HG02798 (cell line): ENCODE measurements at regions not wholly inside any gene's neighbourhood (a gene's known extent, or its start where the extent isn't known, plus 50 kb on each side); places are given as distances from the start of the nearest gene placed in this dataset.

Source experiments
- ATAC-seq: cut with Tn5 transposase; IDR thresholded peaks from one replicate; pipeline ENCODE4 v1.9.1; 2021; ENCODE audit warnings: mild to moderate bottlenecking; ENCODE audit not compliant: unreplicated experiment, poor library complexity

DNA sequence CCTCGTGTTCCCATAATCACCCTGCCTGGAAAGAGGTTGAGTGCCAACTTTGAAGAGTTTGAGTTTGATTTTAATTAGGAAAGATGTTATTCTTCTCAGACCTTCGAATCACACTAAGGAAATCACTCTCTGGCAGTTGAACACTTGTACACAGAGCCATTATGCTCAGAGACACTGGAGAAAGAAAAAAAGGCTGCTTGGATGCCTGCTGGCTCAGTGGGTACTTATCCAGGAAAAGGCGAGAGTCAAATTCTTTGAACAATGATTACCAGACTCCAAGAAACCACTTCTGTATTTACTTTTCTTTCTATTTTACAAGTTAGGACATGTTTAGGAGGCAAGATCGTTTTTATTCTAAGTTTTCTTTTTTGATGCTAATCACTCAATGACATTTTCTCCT lies 438.5 kb upstream of the FAT3 start:
- ATAC-seq: no peak

DNA sequence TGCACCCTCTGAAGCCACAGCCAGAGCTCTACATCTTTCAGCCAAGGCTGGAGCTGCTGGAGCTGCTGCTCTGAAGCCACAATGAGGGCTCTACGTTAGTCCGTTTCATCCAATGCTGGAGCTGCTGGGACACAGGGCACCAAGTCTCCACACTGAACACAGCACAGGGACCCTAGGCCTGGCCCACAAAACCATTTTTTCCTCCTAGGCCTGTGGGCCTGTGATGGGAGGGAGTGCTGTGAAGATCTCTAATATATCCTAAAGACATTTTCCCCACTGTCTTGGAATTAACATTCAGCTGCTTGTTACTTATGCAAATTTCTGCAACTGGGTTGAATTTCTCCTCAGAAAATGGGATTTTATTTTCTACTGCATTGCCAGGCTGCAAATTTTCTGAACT lies 441.4 kb upstream of the FAT3 start:
- no peak for ATAC-seq

DNA sequence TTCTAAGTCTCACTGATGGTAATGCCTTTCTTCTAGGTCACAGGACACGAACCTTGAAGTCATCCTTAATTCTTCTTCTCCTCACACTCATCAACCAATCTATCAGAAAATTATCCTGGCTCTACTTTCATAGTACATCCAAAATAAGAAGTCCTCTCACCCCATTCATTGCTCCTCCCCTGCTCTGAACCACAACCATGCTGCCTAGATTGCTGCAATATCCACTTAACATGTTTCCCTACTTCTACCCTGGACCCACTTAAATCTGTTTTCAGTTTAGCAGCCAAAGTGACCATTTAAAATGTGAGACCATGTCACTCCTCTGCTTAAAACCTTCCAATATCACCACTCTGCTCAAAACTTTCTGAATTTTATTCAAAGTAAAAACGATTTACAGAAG lies 445.9 kb upstream of the FAT3 start:
- ATAC-seq: no peak

DNA sequence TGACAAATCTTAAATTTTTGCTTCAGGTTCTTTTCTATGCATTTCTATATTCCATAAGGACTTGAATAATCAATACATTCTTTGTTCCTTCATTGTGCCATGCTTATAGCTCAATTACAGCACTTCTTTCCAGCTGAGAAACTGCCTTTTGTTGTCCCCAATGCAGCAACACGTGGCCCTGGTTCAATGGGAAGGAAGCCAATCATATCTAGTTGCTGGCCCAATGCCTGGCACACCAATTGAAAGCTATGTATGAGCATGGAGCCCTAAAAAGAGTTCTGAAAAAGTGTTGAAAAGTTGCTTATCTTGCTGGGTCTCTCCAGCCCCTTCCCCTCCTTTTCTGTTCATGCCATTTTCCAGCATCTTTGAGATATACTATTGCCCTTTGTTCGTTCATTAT lies 448.0 kb upstream of the FAT3 start:
- no peak for ATAC-seq

DNA sequence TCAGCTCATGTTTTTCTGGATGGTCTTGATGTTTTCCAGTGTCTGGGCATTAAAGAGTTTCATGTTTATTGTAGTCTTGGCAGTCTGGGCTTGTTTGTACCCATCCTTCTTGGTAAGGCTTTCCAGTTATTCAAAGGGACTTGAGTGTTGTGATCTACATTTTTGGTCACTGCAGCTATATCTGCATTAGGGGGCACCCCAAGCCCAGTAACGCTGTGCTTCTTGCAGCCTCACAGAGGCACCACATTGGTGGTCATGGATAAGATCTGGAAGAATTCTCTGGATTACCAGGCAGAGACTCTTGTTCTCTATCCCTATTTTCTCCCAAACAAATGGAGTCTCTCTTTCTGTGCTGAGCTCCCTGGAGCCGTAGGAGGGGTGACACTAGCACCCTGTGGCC lies 451.5 kb upstream of the FAT3 start:
- ATAC-seq: no peak

DNA sequence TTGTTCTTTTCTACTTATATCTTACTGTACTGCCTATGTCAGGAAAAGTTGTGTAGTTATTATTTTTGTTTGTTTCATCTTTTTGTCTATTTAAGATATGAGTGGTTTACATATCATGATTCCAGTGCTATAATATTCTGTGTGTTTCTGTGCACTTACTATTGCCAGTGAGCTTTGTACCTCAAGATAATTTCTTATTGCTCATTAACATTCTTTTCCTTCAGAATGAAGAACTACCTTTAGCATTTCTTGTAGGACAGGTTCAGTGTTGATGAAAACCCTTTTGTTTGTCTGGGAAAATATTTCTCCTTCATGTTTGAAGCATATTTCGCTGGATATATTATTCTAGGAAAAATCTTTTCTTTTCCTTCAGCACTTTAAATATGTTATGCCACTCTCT lies 452.7 kb upstream of the FAT3 start:
- ATAC-seq: no peak

DNA sequence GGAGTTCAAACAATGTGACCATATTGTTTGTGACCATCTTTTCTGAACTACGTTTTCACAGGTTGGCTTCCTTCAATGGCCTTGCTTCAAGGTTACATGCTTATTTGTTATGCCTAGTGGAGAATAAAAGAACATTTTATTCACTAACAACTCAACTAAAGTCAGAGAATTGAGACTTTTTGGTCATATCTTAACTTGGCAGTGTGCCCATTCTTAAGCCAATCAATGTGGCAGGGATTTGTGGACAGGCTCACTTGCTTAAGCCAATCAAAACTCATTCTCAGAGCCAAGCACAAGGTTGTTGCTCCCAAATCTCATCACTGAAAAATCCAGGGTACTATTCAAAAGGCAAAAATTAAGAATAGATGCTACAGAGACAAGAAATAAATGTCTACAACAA lies 455.8 kb upstream of the FAT3 start:
- no peak for ATAC-seq

DNA sequence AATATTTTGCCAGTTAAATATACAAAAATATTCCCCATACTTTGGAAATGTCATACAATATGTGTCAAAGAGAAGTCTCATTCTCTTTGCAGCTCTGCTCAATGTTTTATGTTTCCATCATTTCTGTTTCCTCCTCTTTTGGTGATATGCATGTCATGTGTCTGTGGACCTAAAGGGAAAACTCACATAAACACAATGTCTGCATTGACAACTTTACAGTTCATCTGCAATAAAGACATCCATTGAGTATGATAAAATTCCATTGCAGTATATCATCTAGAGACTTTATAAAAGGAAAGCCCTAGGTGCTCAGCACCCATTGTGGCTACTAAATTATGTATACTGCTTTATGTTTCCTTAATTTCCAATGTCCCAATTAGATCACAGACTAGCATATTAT lies 461.3 kb upstream of the FAT3 start:
- no peak for ATAC-seq

DNA sequence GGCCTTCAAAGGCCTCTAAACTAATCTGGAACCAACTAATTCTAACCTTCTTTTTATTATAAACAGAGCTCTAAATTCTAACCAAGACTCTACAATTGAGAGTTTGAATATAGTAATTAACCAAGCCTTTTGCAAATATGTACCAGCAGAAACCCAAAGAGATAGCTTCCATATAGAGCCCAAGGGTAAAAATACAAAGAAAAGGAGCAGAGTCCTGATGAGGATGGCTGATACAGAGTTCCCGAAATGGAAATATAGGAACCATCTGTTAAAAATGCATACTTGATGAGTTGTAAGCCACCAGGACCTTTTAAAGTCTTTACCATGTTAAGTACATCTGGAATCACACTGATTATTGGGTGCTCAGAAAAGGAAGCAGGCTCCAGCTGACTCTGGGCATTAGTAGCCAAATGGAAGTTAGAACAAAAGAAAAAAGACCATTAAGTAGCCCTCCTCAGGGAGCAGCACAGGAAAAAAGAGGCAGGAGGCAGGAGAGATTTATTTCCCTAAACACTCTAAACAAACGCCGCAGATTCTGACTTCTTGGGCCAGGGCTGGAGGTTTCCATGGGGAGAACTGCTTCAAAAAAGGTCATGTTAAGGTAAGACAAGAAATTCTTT lies 463.1 kb upstream of the FAT3 start:
- ATAC-seq: no peak

DNA sequence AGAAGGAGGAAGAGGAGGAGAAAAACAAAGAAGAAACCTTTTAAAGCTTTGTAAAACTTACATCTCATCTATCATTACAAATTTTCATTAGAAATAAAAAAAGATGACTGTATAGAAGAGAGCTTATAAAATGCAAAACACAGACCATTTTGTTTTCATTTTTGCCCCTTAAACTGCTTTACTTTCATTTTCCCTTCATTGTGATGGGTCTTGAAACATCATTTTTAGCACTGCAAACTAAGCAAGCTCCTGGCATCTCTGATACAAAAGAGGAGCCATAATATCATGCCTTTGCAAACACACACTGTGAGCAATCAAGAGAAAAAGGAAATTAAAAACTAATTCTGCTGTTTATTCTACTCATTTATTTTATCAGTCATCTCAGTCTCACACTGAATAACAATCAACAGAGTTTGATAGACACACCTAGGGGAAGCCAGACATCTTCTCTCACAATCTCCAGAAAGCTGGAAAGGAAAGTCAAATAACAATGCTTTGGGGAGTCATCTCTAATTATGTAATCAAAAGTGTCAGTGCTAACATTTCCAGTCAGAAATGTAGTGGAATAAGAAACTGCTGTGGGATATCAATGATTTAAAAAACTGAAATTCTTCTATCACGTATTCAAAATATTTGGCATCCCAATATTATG lies 467.7 kb upstream of the FAT3 start:
- ATAC-seq: no peak

DNA sequence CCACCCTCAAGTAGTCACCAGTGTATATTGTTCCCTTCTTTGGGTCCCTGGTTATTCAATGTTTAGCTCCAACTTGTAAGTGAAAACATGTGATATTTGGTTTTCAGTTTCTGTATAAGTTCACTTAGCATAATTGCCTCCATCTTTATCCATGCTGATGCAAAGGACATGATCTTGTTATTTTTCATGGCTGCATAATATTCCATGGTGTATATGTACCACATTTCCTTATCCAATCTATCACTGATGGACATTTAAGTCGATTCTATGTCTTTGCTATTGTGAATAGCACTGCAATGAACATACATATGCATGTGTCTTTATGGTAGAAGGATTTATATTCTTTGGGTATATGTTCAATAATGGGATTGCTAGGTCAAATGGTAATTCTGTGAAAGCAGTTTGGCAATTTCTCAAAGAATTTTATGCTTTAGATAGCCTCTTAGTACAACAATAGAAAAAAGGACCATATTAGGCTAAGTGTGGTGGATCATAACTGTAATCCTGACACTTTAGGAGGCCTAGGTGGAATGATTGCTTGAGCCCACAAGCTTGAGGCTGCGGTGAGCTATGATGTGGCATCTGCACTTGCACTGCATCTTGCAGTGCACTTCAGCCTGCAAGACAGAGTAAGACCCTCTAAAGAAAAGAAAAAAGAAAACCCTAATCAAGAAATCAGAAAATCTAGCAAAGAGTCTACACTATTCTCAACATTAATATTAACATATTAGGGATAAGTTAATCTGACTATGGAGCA lies 468.5 kb upstream of the FAT3 start:
- no peak for ATAC-seq

DNA sequence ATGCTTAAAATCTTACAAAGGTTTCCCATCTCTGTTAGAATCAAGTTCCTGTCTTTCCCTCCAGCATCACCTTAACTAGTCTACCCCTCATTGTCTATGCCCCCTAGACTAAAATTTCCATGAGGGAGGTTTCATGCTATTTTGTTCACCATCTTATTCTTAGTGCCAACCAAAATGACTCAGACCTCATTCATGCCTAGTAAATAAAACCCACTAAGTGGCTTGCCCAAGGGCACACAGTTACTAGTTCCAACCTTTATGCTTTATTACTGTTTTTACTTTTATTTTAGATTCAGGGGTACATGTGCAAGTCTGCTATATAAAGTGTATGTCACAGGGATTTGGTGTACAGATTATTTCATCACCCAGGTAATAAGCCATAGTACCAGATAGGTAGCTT lies 469.1 kb upstream of the FAT3 start:
- ATAC-seq: no peak

DNA sequence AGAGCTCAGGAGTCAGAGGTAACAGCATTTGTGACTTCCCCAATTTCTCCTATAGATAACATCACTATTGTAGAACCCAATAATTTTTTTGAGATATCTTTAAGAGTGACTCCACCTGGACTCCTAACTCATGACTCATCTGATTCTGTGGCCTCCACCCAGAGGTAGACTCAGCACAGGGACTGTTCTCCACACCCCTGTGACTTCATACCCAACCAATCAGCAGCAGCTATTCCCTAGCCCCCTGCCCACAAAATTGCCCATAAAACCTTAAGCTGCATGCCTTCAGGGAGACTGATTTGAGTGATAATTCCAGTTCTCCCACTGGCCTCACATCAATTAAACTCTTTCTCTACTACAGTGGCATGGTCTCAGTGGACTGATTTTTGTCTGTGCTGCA lies 475.4 kb upstream of the FAT3 start:
- no peak for ATAC-seq

DNA sequence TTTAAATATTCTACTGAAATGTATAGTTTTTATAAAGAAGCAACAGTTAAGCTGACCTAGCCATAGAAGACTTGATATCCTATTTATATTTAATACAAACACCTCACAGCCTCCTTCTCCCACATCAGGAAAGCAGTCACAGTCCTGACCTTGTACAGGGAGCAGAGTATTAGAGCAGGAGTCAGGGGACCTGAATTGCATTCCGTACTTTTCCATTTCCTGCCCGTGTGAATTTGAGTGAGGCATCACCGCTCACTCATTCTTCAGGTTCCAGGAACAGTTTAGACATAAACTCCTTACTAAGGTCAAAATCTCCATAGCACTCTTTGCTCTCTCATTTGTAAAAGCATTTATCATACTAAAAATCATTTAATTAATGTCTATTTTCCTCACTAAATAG lies 482.5 kb upstream of the FAT3 start:
- ATAC-seq: no peak

DNA sequence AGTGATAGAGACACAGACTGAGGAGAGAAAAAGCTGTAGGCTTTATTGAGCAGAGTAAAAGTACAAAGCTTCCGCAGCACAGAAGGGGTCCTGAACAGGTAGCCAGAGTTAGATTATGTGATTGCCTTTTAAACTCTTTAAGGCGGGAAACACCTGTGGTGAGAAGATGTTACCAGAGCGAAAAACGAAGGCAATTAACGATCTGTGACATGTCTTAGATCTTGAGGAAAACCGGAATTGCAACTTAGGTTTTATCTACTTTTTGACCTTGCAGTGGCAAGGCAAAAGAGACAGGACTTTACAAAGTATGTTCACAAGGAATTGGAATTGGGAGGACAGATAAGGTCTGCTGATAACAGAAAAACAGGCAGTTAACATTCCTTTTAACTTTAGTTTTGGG lies 493.6 kb upstream of the FAT3 start:
- ATAC-seq: no peak

DNA sequence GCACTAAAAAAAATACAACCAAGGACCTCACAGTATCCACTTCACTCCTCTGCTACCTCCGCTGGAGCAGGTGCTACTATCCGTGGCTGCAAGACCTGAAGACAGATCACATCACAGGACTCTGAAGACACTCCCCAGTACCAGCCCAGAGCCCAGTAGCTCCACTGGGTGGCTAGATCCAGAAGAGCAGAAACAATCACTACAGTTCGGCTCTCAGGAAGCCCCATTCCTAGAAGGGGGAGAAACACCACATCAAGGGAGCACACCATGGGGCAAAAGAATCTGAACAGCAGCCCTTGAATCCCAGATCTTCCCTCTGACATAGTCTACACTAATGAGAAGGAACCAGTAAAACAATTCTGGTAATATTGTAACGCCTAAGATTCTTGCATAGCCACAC lies 494.0 kb upstream of the FAT3 start:
- no peak for ATAC-seq

DNA sequence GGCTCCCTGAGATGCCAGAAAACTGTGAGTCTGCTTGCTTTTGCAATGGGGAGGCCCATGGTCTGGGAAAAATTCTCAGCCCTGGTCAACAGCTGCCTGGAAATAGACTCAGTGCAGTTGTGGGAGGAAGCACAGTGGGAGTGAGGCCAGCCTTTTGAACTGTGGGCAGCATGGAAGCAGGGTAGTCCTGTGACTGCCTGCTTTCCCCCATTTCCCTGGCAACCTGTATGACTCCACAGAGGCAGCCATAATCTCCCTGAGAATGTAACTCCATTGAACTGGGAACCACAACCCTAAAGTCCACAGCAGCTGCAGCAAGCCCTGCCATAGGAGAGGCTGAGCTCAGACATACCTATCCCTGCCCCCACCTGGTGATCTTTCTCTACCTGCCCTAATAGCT lies 494.6 kb upstream of the FAT3 start:
- no peak for ATAC-seq

DNA sequence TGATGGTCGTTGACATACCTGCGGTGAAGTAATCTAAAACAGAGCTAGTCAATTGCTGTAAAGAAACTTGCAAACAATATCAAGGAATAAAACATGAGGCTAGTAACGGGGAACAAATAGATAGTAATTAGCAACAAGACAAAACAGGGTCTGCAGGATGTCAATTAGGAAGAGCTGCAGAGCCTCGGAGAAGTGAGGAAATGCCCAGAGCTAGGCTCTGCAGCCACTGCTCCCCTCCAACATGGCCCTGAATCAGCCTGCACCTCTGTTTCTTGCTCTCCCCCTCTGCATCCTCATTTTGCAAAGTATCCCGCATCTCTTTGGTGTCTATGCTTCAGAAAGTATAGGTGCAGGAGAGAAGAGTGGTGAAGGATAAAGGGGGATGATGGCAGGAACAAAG lies 507.4 kb upstream of the FAT3 start:
- ATAC-seq: no peak

DNA sequence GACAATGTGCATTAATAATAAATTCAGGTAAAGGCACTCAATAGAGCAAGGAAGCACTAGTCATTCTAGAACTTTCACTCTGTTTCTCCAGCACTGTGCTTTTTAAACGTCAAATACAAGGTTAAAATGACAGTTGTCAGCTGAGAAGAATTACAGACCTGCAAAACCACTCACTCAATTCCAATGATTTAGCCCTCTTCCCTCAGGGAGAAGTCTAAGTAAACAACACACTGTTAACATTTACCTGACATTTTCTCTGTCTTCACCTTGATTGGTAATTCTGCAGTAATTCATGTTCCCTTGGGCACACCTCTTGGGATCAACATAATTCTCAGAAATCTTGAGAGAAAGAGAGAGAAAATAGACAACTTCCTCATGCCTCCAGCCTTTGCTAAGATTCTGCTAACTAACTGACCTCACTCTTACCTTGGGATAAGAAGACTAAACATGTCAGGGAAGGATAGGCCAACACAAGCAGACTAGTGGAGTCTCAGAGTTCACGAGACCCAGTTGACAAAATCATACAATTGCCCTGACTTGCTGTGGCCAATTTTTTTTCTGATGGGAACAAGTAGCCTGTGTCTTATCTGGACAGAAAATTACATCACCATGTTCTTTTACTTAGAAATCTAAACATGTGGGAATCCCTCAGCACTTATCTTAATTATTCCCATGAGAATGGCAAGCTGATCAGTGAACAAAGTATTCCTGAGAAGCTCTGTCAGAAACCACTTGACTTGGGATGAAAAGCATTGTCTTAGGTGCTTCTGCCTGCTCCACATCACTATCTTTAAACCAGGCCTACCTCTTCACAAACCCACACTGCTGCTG lies 516.8 kb upstream of the FAT3 start:
- ATAC-seq: no peak

DNA sequence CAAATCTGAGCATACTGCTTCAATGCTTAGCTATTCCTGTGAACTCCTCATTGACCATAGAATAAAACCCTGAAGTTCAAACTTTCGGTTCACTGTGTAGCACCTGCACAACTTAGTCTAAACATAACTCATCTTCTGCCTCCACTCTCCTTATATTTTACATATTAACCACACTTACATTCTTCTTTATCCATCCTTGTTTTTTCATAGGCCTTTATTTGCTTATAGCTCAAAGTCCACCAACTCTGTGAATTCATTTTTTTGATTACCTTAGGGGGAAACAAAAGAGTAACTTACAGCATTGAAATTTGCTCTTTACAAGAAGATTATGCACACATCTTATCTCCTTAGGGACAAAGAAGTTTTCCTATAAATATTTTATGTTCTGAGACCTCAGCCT lies 521.6 kb upstream of the FAT3 start:
- ATAC-seq: no peak

DNA sequence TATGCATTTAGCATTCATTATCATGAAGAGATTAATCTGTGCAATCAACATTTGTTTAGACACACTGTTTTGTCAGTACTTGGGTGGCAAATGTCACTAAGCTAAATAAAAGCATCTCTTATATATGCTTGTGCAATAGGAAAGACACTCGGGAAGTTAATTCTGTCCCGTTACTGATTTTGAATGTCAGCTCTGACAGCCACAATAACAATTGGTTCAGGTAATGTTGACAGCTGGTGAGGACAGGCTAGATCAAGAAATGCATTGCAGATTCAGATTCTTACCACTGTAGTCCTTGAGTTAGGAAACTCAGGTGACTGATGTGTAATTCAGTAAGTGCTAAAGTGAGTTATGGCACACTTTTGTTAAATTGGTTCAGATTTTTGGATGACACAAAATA lies 523.8 kb upstream of the FAT3 start:
- no peak for ATAC-seq
